ENCODE measurements at regions not wholly inside any gene's neighbourhood (a gene's known extent, or its start where the extent isn't known, plus 50 kb on each side); places are given as distances from the start of the nearest gene placed in this dataset.

- H3K9ac ChIP-seq (ENCODE audit: low read length in 5 of 5): no peak overlapping the region
- H3K36me3 ChIP-seq (ENCODE audit: control insufficient read depth in 5 of 5, insufficient read depth in 5 of 5, low read length in 5 of 5): no peaks in the 10 kb centered on the region
- H3K4me1 ChIP-seq (ENCODE audit: control insufficient read depth in 5 of 5, insufficient read depth in 5 of 5, low read length in 5 of 5): no peaks in the 10 kb centered on the region
- H3K9me3 ChIP-seq (ENCODE audit: control insufficient read depth in 5 of 5, low read length in 5 of 5): peaks cover 0 to 3% (median 0%) of the 10 kb centered on the region in 5 donors
- no peak overlapping the region for H3K27ac ChIP-seq (ENCODE audit: low read depth, low read length)
- H3K27me3 ChIP-seq (ENCODE audit: control insufficient read depth in 5 of 5, insufficient read depth in 4 of 5, low read length in 5 of 5): no peaks in the 10 kb centered on the region
- no peak overlapping the region for H3K4me3 ChIP-seq (ENCODE audit: low read depth in 1 of 5, low read length in 5 of 5)
Measured at GRCh38 chr6:23420659-23421350, 705.2 kb upstream of the NRSN1 start.

GRCh38 chr6:23424584-23424983 lies 701.4 kb upstream of the NRSN1 start:
- H3K4me1 ChIP-seq (ENCODE audit: control insufficient read depth in 5 of 5, insufficient read depth in 5 of 5, low read length in 5 of 5): no peaks in the 10 kb centered on the region
- H3K27ac ChIP-seq (ENCODE audit: low read depth, low read length): no peak overlapping the region
- H3K27me3 ChIP-seq (ENCODE audit: control insufficient read depth in 5 of 5, insufficient read depth in 4 of 5, low read length in 5 of 5): no peaks in the 10 kb centered on the region
- peaks cover 0 to 3% (median 0%) of the 10 kb centered on the region in 5 donors for H3K9me3 ChIP-seq (ENCODE audit: control insufficient read depth in 5 of 5, low read length in 5 of 5)
- H3K36me3 ChIP-seq (ENCODE audit: control insufficient read depth in 5 of 5, insufficient read depth in 5 of 5, low read length in 5 of 5): no peaks in the 10 kb centered on the region
- no peak overlapping the region for H3K9ac ChIP-seq (ENCODE audit: low read length in 5 of 5)
- no peak overlapping the region for H3K4me3 ChIP-seq (ENCODE audit: low read depth in 1 of 5, low read length in 5 of 5)

GRCh38 chr6:23435126-23435525 lies 690.9 kb upstream of the NRSN1 start:
- no peaks in the 10 kb centered on the region for H3K36me3 ChIP-seq (ENCODE audit: control insufficient read depth in 5 of 5, insufficient read depth in 5 of 5, low read length in 5 of 5)
- H3K9me3 ChIP-seq (ENCODE audit: control insufficient read depth in 5 of 5, low read length in 5 of 5): no peaks in the 10 kb centered on the region
- no peak overlapping the region for H3K27ac ChIP-seq (ENCODE audit: low read depth, low read length)
- peaks cover 0 to 12% (median 0%) of the 10 kb centered on the region in 5 donors for H3K4me1 ChIP-seq (ENCODE audit: control insufficient read depth in 5 of 5, insufficient read depth in 5 of 5, low read length in 5 of 5)
- H3K4me3 ChIP-seq (ENCODE audit: low read depth in 1 of 5, low read length in 5 of 5): no peak overlapping the region
- H3K27me3 ChIP-seq (ENCODE audit: control insufficient read depth in 5 of 5, insufficient read depth in 4 of 5, low read length in 5 of 5): no peaks in the 10 kb centered on the region
- no peak overlapping the region for H3K9ac ChIP-seq (ENCODE audit: low read length in 5 of 5)

- no peaks in the 10 kb centered on the region for H3K9me3 ChIP-seq (ENCODE audit: control insufficient read depth in 5 of 5, low read length in 5 of 5)
- H3K4me3 ChIP-seq (ENCODE audit: low read depth in 1 of 5, low read length in 5 of 5): no peak overlapping the region
- no peak overlapping the region for H3K27ac ChIP-seq (ENCODE audit: low read depth, low read length)
- H3K4me1 ChIP-seq (ENCODE audit: control insufficient read depth in 5 of 5, insufficient read depth in 5 of 5, low read length in 5 of 5): peaks cover 0 to 12% (median 0%) of the 10 kb centered on the region in 5 donors
- no peaks in the 10 kb centered on the region for H3K36me3 ChIP-seq (ENCODE audit: control insufficient read depth in 5 of 5, insufficient read depth in 5 of 5, low read length in 5 of 5)
- no peak overlapping the region for H3K9ac ChIP-seq (ENCODE audit: low read length in 5 of 5)
- H3K27me3 ChIP-seq (ENCODE audit: control insufficient read depth in 5 of 5, insufficient read depth in 4 of 5, low read length in 5 of 5): no peaks in the 10 kb centered on the region
Measured at GRCh38 chr6:23435798-23436197, 690.2 kb upstream of the NRSN1 start.

- no peak overlapping the region for H3K27ac ChIP-seq (ENCODE audit: low read depth, low read length)
- no peaks in the 10 kb centered on the region for H3K9me3 ChIP-seq (ENCODE audit: control insufficient read depth in 5 of 5, low read length in 5 of 5)
- H3K4me3 ChIP-seq (ENCODE audit: low read depth in 1 of 5, low read length in 5 of 5): no peak overlapping the region
- no peaks in the 10 kb centered on the region for H3K27me3 ChIP-seq (ENCODE audit: control insufficient read depth in 5 of 5, insufficient read depth in 4 of 5, low read length in 5 of 5)
- peaks cover 3 to 20% (median 10%) of the 10 kb centered on the region in 5 donors for H3K4me1 ChIP-seq (ENCODE audit: control insufficient read depth in 5 of 5, insufficient read depth in 5 of 5, low read length in 5 of 5)
- H3K9ac ChIP-seq (ENCODE audit: low read length in 5 of 5): no peak overlapping the region
- H3K36me3 ChIP-seq (ENCODE audit: control insufficient read depth in 5 of 5, insufficient read depth in 5 of 5, low read length in 5 of 5): no peaks in the 10 kb centered on the region
Measured at GRCh38 chr6:23441808-23442461, 684.1 kb upstream of the NRSN1 start.

- Histone ChIP-seq H3K36me3 (ENCODE audit: control insufficient read depth in 5 of 5, insufficient read depth in 5 of 5, low read length in 5 of 5) (no peaks in the 10 kb centered on the region), H3K4me3 (ENCODE audit: low read depth in 1 of 5, low read length in 5 of 5) (no peak overlapping the region)
Measured at GRCh38 chr6:23445157-23445710, 680.8 kb upstream of the NRSN1 start.

GRCh38 chr6:23446469-23446967 lies 679.5 kb upstream of the NRSN1 start:
- H3K4me3 ChIP-seq (ENCODE audit: low read depth in 1 of 5, low read length in 5 of 5): no peak overlapping the region

More at GRCh38 chr6:23445157-23445710, 680.8 kb upstream of the NRSN1 start:
- no peaks in the 10 kb centered on the region for H3K27me3 ChIP-seq (ENCODE audit: control insufficient read depth in 5 of 5, insufficient read depth in 4 of 5, low read length in 5 of 5)
- peaks cover 3 to 20% (median 10%) of the 10 kb centered on the region in 5 donors for H3K4me1 ChIP-seq (ENCODE audit: control insufficient read depth in 5 of 5, insufficient read depth in 5 of 5, low read length in 5 of 5)
- no peak overlapping the region for H3K9ac ChIP-seq (ENCODE audit: low read length in 5 of 5)
- no peaks in the 10 kb centered on the region for H3K9me3 ChIP-seq (ENCODE audit: control insufficient read depth in 5 of 5, low read length in 5 of 5)
- no peak overlapping the region for H3K27ac ChIP-seq (ENCODE audit: low read depth, low read length)

GRCh38 chr6:23447731-23448130 lies 678.3 kb upstream of the NRSN1 start:
- Histone ChIP-seq H3K4me3 (ENCODE audit: low read depth in 1 of 5, low read length in 5 of 5) (no peak overlapping the region), H3K36me3 (ENCODE audit: control insufficient read depth in 5 of 5, insufficient read depth in 5 of 5, low read length in 5 of 5) (no peaks in the 10 kb centered on the region), H3K27me3 (ENCODE audit: control insufficient read depth in 5 of 5, insufficient read depth in 4 of 5, low read length in 5 of 5) (no peaks in the 10 kb centered on the region), H3K9me3 (ENCODE audit: control insufficient read depth in 5 of 5, low read length in 5 of 5) (no peaks in the 10 kb centered on the region), H3K4me1 (ENCODE audit: control insufficient read depth in 5 of 5, insufficient read depth in 5 of 5, low read length in 5 of 5) (peaks cover 3 to 20% (median 10%) of the 10 kb centered on the region in 5 donors), H3K9ac (ENCODE audit: low read length in 5 of 5) (no peak overlapping the region), H3K27ac (ENCODE audit: low read depth, low read length) (no peak overlapping the region)

More at GRCh38 chr6:23446469-23446967, 679.5 kb upstream of the NRSN1 start:
- Histone ChIP-seq H3K9ac (ENCODE audit: low read length in 5 of 5) (no peak overlapping the region), H3K27ac (ENCODE audit: low read depth, low read length) (no peak overlapping the region), H3K9me3 (ENCODE audit: control insufficient read depth in 5 of 5, low read length in 5 of 5) (no peaks in the 10 kb centered on the region), H3K36me3 (ENCODE audit: control insufficient read depth in 5 of 5, insufficient read depth in 5 of 5, low read length in 5 of 5) (no peaks in the 10 kb centered on the region), H3K27me3 (ENCODE audit: control insufficient read depth in 5 of 5, insufficient read depth in 4 of 5, low read length in 5 of 5) (no peaks in the 10 kb centered on the region), H3K4me1 (ENCODE audit: control insufficient read depth in 5 of 5, insufficient read depth in 5 of 5, low read length in 5 of 5) (peaks cover 3 to 20% (median 10%) of the 10 kb centered on the region in 5 donors)

GRCh38 chr6:23448281-23448680 lies 677.7 kb upstream of the NRSN1 start:
- no peak overlapping the region for H3K4me3 ChIP-seq (ENCODE audit: low read depth in 1 of 5, low read length in 5 of 5)
- peaks cover 3 to 20% (median 10%) of the 10 kb centered on the region in 5 donors for H3K4me1 ChIP-seq (ENCODE audit: control insufficient read depth in 5 of 5, insufficient read depth in 5 of 5, low read length in 5 of 5)
- no peaks in the 10 kb centered on the region for H3K27me3 ChIP-seq (ENCODE audit: control insufficient read depth in 5 of 5, insufficient read depth in 4 of 5, low read length in 5 of 5)
- H3K9me3 ChIP-seq (ENCODE audit: control insufficient read depth in 5 of 5, low read length in 5 of 5): no peaks in the 10 kb centered on the region
- no peak overlapping the region for H3K9ac ChIP-seq (ENCODE audit: low read length in 5 of 5)
- H3K36me3 ChIP-seq (ENCODE audit: control insufficient read depth in 5 of 5, insufficient read depth in 5 of 5, low read length in 5 of 5): no peaks in the 10 kb centered on the region
- H3K27ac ChIP-seq (ENCODE audit: low read depth, low read length): no peak overlapping the region

All from subcutaneous abdominal adipose tissue (tissue), 5 donors.